ENCODE measurements at regions not wholly inside any gene's neighbourhood (a gene's known extent, or its start where the extent isn't known, plus 50 kb on each side); places are given as distances from the start of the nearest gene placed in this dataset.

GRCh38 chr19:30649934-30650614, 277.9 kb downstream of the ZNF536 start:
- peak; percentile 96 for TF ChIP-seq CTCF (conservative IDR thresholded peaks at IDR 0.05; ENCODE audit: low read length)
- no peak for TF ChIP-seq EZH2phosphoT487 (IDR thresholded peaks at IDR 0.05; ENCODE audit: borderline replicate concordance, low read depth, low read length)
